ENCODE measurements at regions not wholly inside any gene's neighbourhood (a gene's known extent, or its start where the extent isn't known, plus 50 kb on each side); places are given as distances from the start of the nearest gene placed in this dataset.
"Not testable (repeated sequence)": the region's sequence is repeated elsewhere in the genome, so short reads cannot be mapped to it uniquely, and the experiment has no call there.

DNA sequence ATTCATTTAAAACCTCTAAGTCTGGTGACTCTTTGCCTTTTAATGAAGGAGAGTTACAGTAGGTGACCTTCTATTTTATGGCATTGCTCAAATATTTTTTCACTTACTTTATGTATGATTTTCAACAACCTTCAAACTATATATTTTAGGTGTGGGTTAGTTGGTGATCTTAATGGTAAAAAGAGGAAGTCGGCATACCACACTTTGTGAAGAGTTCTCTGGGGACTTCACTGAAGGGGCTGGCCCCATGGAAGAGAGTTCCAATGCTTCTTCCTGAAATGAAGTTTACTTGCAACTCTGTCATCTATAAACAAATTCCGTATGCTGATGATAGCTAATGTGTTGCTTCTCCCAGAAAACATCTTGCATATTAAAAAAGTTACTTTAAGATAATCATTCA lies 647.0 kb upstream of the SGO1 start:
- Mint-ChIP-seq H3K27me3 (no peaks in the 10 kb centered on the region), H3K4me3 (no peak overlapping the region), H3K4me1 (no peaks in the 10 kb centered on the region), H3K27ac (no peak overlapping the region), H3K9me3 (peaks cover 17% of the 10 kb centered on the region), H3K36me3 (ENCODE audit: low read depth) (no peaks in the 10 kb centered on the region)
- ChIA-PET CTCF (no interaction called here), POLR2A (no interaction called here)
- no peak for DNase-seq

DNA sequence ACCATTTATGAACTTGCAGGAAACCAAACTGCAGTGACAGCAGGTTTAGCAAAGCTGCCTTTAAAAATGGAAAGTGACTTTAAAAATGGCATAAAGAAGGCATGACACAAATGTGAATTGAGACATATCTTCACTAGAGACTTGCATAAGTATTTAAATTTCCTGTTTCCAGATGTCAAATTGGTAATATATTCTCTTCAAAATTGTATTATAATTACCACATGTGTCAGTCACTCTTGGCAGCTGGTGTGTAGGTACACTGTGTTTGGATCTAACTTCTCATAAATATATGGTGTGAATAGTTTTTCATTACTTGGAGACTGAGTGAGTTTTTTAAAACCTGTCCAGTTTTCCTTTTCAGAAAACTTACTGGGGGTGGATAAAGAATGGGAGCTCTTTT lies 636.2 kb upstream of the SGO1 start:
- ChIA-PET CTCF (no interaction called here), POLR2A (no interaction called here)
- Mint-ChIP-seq H3K27ac (no peak overlapping the region), H3K4me1 (no peaks in the 10 kb centered on the region), H3K27me3 (no peaks in the 10 kb centered on the region), H3K36me3 (ENCODE audit: low read depth) (no peaks in the 10 kb centered on the region), H3K4me3 (no peak overlapping the region), H3K9me3 (peaks cover 27% of the 10 kb centered on the region)
- DNase-seq, result no peak

DNA sequence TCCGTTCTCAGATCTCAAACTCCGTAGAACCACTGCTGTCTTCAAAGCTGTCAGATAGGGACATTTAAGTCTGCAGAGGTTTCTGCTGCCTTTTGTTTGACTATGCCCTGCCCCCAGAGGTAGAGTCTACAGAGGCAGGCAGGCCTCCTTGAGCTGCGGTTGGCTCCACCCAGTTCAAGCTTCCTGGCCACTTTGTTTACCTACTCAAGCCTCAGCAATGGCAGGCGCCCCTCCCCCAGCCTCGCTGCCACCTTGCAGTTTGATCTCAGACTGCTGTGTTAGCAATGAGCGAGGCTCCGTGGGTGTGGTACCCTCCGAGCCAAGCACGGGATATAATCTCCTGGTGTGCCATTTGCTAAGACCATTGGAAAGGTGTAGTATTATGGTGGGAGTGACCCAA lies 634.9 kb upstream of the SGO1 start:
- H3K4me3 Mint-ChIP-seq; POLR2A ChIA-PET; DNase-seq; H3K36me3 Mint-ChIP-seq (ENCODE audit: low read depth); H3K27me3 Mint-ChIP-seq; H3K27ac Mint-ChIP-seq; H3K4me1 Mint-ChIP-seq; CTCF ChIA-PET: not testable (repeated sequence)
- peaks cover 24% of the 10 kb centered on the region for H3K9me3 Mint-ChIP-seq

DNA sequence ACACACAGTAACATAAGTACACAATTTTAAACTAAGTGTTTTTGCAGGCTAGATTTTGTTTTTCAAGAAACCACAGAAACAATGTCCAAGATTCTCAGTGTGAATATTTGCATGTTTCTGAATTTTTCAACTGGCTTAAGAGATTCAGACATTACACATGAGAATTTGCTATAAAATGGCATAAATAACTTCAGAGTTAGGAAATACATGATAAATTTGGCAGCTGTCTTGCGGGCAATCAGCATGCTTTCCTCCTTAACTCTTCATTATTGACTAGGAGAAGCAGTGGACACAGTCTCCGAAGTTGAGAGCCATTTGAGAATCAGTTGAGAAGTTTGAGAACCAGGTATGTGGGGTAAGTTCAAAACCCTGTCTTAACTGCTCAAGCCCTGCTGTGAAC lies 625.6 kb upstream of the SGO1 start:
- H3K9me3 Mint-ChIP-seq, result peaks cover 20% of the 10 kb centered on the region
- no peak overlapping the region for H3K4me3 Mint-ChIP-seq
- no peak for DNase-seq
- H3K27me3 Mint-ChIP-seq, result no peaks in the 10 kb centered on the region
- H3K36me3 Mint-ChIP-seq (ENCODE audit: low read depth), result no peaks in the 10 kb centered on the region
- no peak overlapping the region for H3K27ac Mint-ChIP-seq
- ChIA-PET CTCF (no interaction called here), POLR2A (interaction anchor here (0.6 kb wide), 1 partner anchor 217 kb away, joined by 3 read pairs; no protein-coding TSS in a partner anchor)
- H3K4me1 Mint-ChIP-seq, result no peaks in the 10 kb centered on the region

DNA sequence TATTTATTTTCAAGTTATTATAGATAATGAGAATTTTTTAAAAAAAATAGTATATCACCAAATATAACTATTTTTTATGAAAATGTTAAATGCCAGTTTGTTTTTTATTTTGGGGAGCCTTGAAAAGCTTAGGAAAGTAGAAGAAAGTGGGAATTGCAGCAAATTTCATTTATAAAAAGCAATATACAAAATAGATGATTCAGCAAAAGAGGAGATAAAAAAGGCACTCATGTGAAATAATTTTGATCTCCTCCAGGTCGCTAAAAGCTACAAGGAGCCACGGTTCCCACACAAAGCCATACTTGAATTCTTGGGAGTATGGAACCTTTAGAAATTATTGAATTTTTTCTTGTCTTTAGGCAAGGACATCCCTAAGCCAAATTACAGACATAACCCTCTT lies 625.0 kb upstream of the SGO1 start:
- peaks cover 20% of the 10 kb centered on the region for H3K9me3 Mint-ChIP-seq
- no peak for DNase-seq
- ChIA-PET CTCF (no interaction called here), POLR2A (no interaction called here)
- H3K4me1 Mint-ChIP-seq, result no peaks in the 10 kb centered on the region
- no peak overlapping the region for H3K27ac Mint-ChIP-seq
- no peaks in the 10 kb centered on the region for H3K36me3 Mint-ChIP-seq (ENCODE audit: low read depth)
- H3K27me3 Mint-ChIP-seq, result no peaks in the 10 kb centered on the region
- H3K4me3 Mint-ChIP-seq, result no peak overlapping the region

DNA sequence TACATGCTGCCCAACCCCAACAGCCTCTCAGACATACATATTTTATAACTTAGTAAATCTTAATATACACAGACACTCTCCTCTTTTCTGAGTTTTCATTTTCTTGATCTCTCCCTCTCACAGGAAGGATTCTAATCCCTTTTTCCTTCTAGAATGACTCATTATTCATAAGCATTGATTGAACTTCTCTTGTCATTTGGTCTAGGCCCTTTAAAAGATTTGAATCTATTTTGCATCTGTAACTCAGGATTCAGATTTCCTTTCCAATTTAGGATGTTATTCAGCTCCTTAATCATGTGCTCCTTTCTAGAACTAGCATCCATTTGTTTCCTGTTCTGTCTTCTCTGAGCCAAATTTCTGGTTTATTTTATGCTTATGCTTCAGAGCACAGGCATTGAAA lies 624.5 kb upstream of the SGO1 start:
- no peaks in the 10 kb centered on the region for H3K4me1 Mint-ChIP-seq
- no peaks in the 10 kb centered on the region for H3K27me3 Mint-ChIP-seq
- no peak overlapping the region for H3K4me3 Mint-ChIP-seq
- DNase-seq, result no peak
- H3K9me3 Mint-ChIP-seq, result peaks cover 20% of the 10 kb centered on the region
- H3K27ac Mint-ChIP-seq, result no peak overlapping the region
- H3K36me3 Mint-ChIP-seq (ENCODE audit: low read depth), result no peaks in the 10 kb centered on the region
- CTCF ChIA-PET, result no interaction called here
- POLR2A ChIA-PET, result no interaction called here

DNA sequence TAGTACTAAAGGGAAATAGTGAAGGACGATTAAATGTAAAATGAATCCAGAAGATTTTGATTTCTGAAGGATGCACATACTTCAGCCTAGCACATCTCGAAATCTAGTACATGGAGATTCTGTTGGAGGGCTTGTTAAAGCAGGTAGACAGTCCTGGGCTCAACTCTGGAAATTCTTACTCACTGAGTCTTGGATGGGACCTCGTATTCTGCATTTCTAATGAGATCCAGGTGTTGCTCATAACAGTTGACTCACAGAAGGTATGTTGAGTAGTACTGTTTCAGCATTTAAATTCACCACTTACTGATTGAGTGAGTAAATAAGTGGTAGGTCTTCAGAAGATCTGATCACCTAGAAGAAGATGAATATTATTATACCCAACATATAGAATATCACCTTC lies 623.4 kb upstream of the SGO1 start:
- CTCF ChIA-PET, result no interaction called here
- POLR2A ChIA-PET, result no interaction called here
- H3K36me3 Mint-ChIP-seq (ENCODE audit: low read depth), result no peaks in the 10 kb centered on the region
- H3K4me3 Mint-ChIP-seq, result no peak overlapping the region
- H3K9me3 Mint-ChIP-seq, result peaks cover 20% of the 10 kb centered on the region
- H3K4me1 Mint-ChIP-seq, result no peaks in the 10 kb centered on the region
- no peak overlapping the region for H3K27ac Mint-ChIP-seq
- DNase-seq, result no peak
- H3K27me3 Mint-ChIP-seq, result no peaks in the 10 kb centered on the region

DNA sequence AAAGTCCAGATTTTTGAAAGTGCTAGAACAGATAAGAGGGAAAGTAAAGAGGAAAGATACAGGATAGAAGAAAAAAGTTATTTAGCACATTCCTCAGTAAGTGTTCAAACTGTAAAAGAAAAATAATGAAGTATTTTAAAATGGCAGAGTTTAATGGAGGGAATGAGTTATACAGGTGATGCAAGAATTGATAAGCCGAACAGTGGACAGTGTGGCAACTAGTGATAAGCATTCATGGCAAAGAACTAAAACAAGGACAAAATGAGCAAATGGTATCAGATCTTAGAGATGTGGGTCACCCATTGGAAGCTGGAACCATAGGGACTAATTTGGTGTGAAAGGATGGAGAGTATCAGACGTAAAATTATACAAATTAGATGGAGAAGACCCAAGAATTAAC lies 622.9 kb upstream of the SGO1 start:
- Mint-ChIP-seq H3K4me1 (no peaks in the 10 kb centered on the region), H3K9me3 (peaks cover 23% of the 10 kb centered on the region), H3K27ac (no peak overlapping the region), H3K27me3 (no peaks in the 10 kb centered on the region), H3K36me3 (ENCODE audit: low read depth) (no peaks in the 10 kb centered on the region), H3K4me3 (no peak overlapping the region)
- POLR2A ChIA-PET, result no interaction called here
- CTCF ChIA-PET, result no interaction called here
- no peak for DNase-seq

DNA sequence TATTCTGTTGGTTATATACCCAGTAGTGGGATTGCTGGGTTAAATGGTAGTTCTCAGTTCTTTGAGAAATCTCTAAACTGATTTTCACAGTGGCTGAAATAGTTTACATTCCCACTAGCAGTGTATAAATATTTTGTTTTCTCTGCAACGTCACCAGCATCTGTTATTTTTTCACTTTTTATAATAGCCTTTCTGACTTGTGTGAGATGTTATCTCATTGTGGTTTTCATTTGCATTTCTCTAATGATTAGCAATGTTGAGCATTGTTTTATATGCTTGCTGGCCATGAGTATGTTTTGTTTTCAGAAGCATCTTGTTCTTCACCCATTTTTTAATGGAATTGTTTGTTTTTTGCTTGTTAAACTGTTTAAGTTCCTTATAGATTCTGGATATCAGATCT lies 612.7 kb upstream of the SGO1 start:
- H3K36me3 Mint-ChIP-seq (ENCODE audit: low read depth), result no peaks in the 10 kb centered on the region
- H3K27ac Mint-ChIP-seq, result no peak overlapping the region
- ChIA-PET POLR2A (no interaction called here), CTCF (no interaction called here)
- no peak overlapping the region for H3K4me3 Mint-ChIP-seq
- H3K9me3 Mint-ChIP-seq, result peaks cover 6% of the 10 kb centered on the region
- H3K4me1 Mint-ChIP-seq, result no peaks in the 10 kb centered on the region
- no peaks in the 10 kb centered on the region for H3K27me3 Mint-ChIP-seq
- DNase-seq, result no peak

DNA sequence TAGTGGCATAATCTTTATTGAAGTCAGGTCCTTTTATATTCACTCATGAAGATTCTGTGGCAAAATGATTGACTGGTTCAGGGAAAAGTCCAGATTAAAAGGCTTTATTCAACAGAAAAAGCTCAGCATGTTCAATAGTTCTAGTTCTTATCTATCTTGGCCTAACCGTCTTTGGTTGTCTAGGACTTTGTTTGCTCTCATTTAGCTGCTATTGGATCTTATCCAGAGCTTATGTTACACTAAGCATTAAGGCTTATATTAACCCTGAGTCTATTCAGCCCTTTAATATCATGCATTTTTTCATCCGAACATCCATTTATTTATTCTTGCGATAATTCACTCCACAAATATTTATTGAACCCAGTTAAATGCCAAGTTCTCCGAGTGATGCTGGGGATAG lies 601.0 kb upstream of the SGO1 start:
- CTCF ChIA-PET, result no interaction called here

DNA sequence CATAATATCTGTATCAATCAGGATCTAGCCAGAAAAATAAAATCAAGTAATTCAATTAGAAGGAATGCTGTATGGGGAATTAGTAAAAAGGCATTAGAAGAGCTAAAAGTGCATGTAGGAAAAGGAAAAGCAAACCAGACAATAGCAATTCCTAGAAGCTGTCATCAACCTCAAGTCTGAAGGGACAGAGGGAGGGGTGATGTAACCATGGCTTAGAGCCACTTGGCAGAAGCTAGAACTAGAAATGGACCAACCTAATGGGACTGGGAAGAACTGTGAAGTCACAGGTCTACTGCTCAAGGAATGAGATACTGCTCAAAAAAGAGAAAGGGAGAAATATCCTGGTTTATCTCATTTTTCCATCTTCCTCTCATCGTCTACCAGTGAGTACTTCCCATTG lies 590.7 kb upstream of the SGO1 start:
- Mint-ChIP-seq H3K27ac (no peak overlapping the region), H3K4me1 (no peaks in the 10 kb centered on the region), H3K36me3 (ENCODE audit: low read depth) (no peaks in the 10 kb centered on the region), H3K4me3 (no peak overlapping the region), H3K9me3 (peaks cover 24% of the 10 kb centered on the region), H3K27me3 (no peaks in the 10 kb centered on the region)
- no peak for DNase-seq
- POLR2A ChIA-PET, result no interaction called here
- CTCF ChIA-PET, result no interaction called here

More for the DNA sequence above, 601.0 kb upstream of the SGO1 start:
- Mint-ChIP-seq H3K4me1 (no peaks in the 10 kb centered on the region), H3K27me3 (no peaks in the 10 kb centered on the region), H3K4me3 (no peak overlapping the region), H3K9me3 (peaks cover 30% of the 10 kb centered on the region), H3K27ac (no peak overlapping the region), H3K36me3 (ENCODE audit: low read depth) (no peaks in the 10 kb centered on the region)
- no peak for DNase-seq
- POLR2A ChIA-PET, result no interaction called here

DNA sequence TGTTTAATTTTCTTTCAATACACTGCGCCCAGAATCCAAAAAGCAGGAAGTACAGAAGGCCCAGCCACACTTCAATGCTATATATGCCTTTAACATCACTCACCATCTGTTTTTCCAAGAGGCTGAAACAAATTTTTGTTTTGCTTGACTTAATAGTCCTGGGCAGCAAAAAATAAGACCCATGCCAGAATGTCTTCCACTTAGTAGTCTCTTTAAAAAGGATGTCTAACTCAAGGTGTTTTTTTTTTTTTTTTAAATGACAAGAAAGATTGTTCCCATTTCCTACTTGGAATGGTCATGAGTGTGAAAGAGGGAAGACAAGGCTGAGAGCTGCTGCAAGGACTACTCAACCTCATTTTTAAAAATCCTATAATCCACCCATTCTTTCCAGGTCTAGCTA lies 590.3 kb upstream of the SGO1 start:
- Mint-ChIP-seq H3K4me3 (no peak overlapping the region), H3K27ac (no peak overlapping the region), H3K36me3 (ENCODE audit: low read depth) (no peaks in the 10 kb centered on the region), H3K9me3 (peaks cover 25% of the 10 kb centered on the region), H3K27me3 (no peaks in the 10 kb centered on the region), H3K4me1 (no peaks in the 10 kb centered on the region)
- DNase-seq, result no peak
- POLR2A ChIA-PET, result no interaction called here
- CTCF ChIA-PET, result no interaction called here

DNA sequence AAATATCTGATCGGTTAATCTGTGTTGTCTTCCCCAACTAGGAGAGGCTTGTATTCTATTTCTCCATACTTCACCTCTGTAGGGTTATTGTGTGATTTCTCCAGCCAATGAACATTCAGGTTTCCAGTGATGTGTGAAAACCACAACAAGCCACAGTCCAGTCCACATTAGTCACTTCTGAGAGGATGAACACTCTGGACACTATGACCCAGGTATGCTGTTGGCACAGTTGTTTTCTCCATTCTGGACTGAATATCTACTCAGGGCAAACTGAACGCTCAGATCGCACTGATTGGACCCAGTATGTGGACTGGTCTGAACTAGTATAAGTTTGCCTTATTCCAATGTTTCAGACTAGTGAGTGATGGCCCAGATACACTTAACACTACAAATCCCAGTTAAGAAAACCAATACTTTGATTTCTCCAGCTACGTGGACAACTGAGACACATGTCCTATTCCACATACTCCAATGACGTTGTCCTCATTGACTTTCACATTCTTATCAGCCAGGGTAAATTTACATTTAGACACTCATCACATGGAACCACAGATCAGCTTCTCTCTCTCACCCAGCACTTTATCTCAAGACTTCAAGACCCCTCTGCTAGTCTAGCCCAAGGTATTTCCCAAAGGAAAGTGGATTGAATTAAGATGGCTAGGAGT lies 587.4 kb upstream of the SGO1 start:
- no peak for DNase-seq
- Mint-ChIP-seq H3K4me3 (no peak overlapping the region), H3K27ac (no peak overlapping the region), H3K27me3 (no peaks in the 10 kb centered on the region), H3K9me3 (peaks cover 15% of the 10 kb centered on the region), H3K4me1 (no peaks in the 10 kb centered on the region), H3K36me3 (ENCODE audit: low read depth) (no peaks in the 10 kb centered on the region)
- POLR2A ChIA-PET, result no interaction called here
- CTCF ChIA-PET, result no interaction called here

DNA sequence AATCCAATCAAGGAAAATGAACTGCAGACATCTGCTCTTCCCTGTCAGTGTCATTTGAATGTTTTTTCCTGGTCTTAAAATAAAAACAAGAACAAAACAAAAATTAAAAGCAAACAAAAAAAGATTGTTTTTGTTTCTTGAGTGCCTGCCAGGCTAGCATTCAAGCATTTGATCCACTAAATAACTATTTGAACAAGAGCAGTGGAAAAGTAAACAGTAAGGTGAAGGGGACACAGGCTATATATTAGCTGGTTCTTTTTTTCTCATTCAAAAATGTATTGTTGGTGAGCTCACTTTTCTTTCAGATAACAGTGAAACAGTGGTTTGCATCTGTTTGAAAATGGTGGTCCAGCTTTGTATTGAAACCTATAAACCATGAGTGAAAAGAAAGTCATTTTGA lies 586.9 kb upstream of the SGO1 start:
- CTCF ChIA-PET, result no interaction called here
- no peaks in the 10 kb centered on the region for H3K4me1 Mint-ChIP-seq
- no peak overlapping the region for H3K4me3 Mint-ChIP-seq
- H3K27me3 Mint-ChIP-seq, result no peaks in the 10 kb centered on the region
- DNase-seq, result no peak
- peaks cover 17% of the 10 kb centered on the region for H3K9me3 Mint-ChIP-seq
- H3K27ac Mint-ChIP-seq, result no peak overlapping the region
- POLR2A ChIA-PET, result no interaction called here
- H3K36me3 Mint-ChIP-seq (ENCODE audit: low read depth), result no peaks in the 10 kb centered on the region

DNA sequence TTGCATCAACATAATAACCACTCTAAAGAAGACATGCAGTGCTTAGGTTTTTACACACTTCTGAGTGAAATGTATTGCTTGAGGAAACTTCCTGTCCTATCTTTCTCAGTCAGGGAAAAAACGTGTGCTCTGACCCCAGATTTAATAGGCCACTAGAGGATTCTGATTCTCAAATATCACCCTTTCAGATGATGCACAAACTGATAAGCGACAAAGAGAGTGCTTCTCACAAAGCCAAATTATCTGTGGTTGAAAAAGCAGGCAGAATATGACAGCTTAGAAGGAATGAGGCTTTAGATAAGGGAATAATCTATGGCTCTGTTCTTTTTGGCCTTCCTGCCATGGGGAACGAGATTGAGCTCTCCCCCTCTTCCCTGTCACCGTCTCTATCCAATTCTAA lies 583.4 kb upstream of the SGO1 start:
- CTCF ChIA-PET, result no interaction called here

More for the DNA sequence above, 583.4 kb upstream of the SGO1 start:
- Mint-ChIP-seq H3K4me1 (no peaks in the 10 kb centered on the region), H3K27ac (no peak overlapping the region), H3K27me3 (no peaks in the 10 kb centered on the region), H3K36me3 (ENCODE audit: low read depth) (no peaks in the 10 kb centered on the region), H3K9me3 (peaks cover 16% of the 10 kb centered on the region), H3K4me3 (no peak overlapping the region)
- no peak for DNase-seq
- POLR2A ChIA-PET, result no interaction called here

All from activated CD4-positive, alpha-beta memory T cell treated with anti-CD3 and anti-CD28 coated beads, Interleukin-2, amount 10 ng/mL, durations not matched to agents 7 days and 5 days (primary cell).